ENCODE measurements at regions not wholly inside any gene's neighbourhood (a gene's known extent, or its start where the extent isn't known, plus 50 kb on each side); places are given as distances from the start of the nearest gene placed in this dataset.

DNA sequence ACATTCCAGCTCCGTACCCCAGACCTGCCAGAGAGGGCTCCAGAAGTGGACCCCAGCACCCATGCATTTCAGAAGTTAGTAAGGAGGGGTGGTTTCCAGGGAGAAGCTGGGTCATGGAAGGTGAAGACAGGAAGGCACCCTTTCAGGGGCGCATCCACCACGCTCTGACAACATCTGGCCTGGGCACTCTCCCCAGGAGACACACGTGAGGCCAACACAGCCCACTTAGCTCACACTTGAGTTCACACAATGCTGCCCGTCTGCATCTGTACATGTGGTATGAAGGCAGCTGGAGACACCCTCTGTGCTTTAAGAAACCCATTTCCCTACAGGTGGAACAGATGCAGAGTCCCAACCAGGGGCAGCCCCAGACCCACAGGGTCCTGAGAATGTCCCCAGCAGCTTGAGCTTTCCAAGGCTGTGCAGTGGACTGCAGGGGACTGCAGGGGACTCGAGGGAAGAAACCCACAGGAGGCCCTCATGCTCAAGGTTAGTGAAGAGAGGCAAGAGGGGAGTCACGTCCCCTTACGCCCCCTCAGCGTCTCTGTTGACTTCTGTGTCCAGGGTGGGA, 326.8 kb upstream of the IRX1 start:
- no peak for DNase-seq

GRCh38 chr5:3266861-3267260, 328.8 kb upstream of the IRX1 start:
- DNase-seq: no peak

GRCh38 chr5:3265936-3266335, 329.7 kb upstream of the IRX1 start:
- DNase-seq: no peak

GRCh38 chr5:3265131-3265885, 330.3 kb upstream of the IRX1 start:
- DNase-seq: no peak

- DNase-seq: no peak
These were observed 333.2 kb upstream of the IRX1 start for GRCh38 chr5:3262451-3262850.

GRCh38 chr5:3261081-3261480, 334.6 kb upstream of the IRX1 start:
- DNase-seq: no peak

DNA sequence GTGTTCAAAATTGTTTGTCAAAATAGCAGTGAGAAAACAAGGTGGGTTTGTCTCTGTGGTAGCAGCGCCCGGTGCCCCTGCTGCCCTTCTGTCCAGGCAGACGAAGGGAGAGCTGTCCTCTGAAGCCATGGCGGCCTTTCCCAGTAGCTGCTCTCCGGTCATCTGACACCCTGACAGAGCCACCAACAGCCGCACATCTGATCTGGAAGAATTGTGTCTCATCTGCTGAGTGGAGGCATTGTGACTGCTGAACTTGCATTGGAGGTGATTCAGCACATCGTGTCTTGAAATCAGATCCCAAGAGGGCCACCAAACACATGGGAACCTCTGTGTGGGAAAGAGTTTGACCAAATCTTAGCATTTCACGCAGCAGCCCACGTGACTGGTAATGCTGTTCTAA, 337.6 kb upstream of the IRX1 start:
- no peak for DNase-seq

- DNase-seq: no peak
These were observed 343.4 kb upstream of the IRX1 start for GRCh38 chr5:3252235-3252634.

GRCh38 chr5:3251784-3252183, 343.8 kb upstream of the IRX1 start:
- DNase-seq: no peak

DNA sequence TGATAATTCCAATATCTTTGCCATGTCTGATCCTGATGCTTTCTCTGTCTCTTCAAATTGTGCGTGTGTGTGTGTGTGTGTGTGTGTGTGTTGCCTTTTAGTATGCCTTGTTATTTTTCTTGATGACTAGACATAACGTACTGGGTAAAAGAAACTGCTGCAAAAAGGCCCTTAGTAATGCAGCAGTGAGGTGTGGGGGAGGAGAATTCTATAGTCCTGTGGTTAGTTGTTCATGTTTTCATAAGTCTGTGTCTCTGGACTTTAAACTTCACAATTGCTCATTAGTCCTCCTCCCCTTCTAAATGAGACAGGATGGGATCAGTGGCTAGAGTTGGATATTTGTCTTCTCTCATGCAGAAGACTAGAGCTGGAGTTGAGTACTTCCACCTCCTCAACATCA, 346.2 kb upstream of the IRX1 start:
- DNase-seq: no peak

- DNase-seq: no peak
These were observed 358.3 kb upstream of the IRX1 start for GRCh38 chr5:3237276-3237868.

DNA sequence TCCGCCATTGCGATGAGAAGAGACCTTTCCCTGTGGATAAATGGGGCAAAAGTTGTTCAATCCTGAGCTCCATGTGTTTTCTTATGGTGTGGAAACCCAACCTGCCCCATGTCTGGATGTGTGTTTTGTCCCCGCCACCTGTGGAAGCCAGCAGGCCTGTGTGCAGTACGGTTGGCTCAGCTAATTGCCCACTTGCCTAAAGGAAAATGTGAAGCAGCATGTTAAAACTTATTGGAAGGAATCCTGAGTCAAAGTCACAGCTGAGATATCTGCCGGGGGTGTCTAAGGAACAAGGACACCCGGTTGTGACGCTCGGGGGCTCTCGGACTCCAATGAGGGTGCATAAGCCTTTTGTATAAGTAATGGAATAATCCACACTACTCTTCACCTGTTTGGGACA, 361.1 kb upstream of the IRX1 start:
- DNase-seq: no peak

DNA sequence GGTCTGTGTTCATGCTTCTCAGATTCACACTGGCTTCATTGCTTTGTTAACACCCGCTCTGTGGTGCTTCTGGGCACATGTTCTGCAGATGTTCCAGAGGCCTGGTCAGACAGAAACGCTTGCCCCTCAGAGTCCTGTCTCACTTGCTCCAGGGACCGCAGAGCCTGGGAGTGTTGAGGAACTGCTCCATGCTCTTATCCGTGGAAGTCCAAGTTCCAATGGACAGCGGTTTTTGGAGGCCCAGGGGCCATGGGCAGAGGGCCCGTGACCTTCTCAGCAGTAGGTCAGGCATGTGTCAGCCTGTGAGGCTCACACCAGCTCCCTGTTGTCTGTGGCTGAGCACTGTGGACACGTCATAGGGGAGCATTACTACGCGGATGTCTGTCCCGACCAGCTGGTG, 364.7 kb upstream of the IRX1 start:
- no peak for DNase-seq

GRCh38 chr5:3230254-3230653, 365.4 kb upstream of the IRX1 start:
- no peak for DNase-seq

DNA sequence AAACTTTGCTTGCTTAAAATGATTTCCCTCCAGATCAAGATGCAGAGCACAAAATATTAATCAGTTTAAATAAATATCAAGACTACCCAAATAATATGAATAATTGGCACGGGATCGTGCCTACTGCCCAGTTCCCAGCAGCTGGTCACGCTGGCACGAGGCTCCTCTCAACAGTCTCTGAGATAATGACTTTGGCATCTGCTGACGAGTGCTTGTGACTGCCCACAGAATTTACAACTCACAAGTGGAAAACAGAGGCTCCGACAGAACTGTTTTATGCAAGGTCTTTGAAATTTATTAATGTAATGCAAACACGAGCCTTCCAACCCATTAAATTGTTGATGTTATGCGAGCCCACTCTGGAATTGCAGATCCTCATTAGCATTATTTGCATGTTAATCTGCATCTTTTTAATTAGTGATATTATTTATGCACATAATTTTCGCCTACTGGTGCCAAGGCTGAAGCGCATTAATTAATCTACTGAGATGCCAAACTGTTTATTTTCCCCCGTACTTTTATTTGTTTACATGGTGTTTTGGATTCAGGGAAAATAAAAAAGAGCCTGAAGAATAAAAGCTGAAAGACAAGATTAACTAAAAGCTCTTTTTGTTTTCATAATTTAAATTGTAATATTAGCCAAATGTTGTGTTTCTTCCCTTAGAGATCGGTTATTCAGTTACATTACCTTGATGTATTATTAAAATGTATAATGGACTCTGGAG, 369.3 kb upstream of the IRX1 start:
- no peak for DNase-seq

GRCh38 chr5:3225201-3225960, 370.3 kb upstream of the IRX1 start:
- DNase-seq: no peak

DNA sequence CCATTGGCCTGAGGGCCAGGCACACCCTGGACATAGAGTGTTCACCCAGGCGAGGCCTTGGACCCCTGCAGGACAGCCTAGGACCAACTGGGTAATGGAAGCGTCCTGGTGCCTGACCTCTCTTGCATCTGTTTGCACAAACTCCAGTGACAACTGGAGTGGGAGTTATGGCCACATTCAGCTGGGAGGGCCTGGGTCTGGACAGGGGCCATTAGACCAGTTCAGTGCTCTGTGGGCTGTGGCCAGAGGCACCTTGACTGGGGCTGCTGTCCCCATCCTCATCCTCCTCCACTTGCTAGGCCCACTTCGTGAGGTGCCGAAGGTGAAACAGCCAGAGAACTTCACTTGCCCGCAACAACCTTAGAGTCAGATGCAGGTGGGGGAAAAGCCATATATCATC, 372.7 kb upstream of the IRX1 start:
- DNase-seq: no peak

DNA sequence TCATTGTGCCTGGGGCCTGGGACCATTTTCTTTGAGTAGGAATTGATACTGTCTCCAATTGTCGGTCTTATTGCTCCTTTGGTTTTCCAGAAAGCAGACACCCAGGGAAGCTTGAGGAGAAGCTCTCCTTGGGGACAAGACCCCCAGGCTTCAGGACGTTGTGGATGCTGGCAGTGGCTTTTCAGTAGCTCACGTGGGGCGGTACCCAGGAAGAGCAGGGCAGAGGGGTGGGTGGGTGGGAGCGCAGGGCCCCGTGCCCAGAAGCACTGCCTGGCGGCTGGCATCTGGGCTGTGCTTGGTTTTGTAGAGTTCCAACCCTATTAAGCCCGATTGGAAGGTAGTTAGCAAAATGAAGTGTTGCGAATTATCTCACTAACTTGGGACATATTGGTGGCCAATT, 374.2 kb upstream of the IRX1 start:
- no peak for DNase-seq

DNA sequence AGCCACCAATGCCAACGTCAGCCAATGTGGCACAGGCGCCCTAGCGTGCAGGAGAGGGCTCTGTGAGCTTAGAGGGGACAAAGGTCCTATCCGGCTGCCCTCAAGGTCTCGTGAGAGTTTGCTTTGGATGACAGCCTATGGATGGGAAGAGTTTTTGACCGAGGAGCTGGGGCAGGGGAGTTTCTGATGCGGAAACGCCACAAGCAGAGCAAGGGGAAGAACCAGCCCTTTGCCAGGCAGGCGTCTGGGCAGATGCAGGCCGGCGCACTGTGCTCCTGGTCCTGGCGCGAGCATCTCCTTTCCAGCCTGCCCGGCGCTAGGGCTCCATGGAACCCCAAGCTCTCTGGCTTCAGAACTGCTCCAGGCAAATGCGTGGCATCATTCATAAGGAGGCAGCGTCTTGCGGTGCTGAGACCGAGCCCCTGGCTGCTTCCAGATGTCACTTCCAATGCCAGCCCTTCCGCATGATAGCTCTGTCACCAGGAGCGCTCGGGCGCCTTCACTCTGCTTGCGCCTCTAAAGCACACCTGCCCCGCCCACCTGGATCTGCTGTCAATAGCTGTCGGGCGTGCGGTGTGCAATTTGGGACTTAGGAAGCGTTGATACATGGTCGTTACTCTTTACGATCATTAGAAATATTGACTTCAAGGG, 374.9 kb upstream of the IRX1 start:
- no peak for DNase-seq

DNA sequence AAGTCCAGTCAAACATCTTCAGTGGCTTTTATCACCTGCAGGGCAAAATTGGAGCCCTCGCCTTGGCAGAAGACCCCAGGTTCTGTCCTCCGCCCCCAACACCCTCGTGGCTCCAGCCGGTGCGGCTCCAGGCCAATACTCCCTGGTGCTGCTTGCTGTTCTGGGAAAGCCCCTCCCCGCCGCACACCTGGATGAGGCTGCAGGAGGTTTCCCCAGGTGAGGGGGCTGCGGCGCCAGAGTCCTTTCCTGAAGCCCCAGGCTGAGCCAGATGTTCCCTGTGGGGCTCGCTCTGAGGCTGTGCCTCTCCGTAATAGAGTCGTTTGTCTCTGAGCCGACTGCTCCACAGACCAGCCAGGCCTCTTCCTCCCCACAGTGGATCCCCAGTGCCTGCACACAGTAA, 375.4 kb upstream of the IRX1 start:
- no peak for DNase-seq

GRCh38 chr5:3218916-3219650, 376.5 kb upstream of the IRX1 start:
- no peak for DNase-seq
